ENCODE measurements at regions not wholly inside any gene's neighbourhood (a gene's known extent, or its start where the extent isn't known, plus 50 kb on each side); places are given as distances from the start of the nearest gene placed in this dataset.

DNA sequence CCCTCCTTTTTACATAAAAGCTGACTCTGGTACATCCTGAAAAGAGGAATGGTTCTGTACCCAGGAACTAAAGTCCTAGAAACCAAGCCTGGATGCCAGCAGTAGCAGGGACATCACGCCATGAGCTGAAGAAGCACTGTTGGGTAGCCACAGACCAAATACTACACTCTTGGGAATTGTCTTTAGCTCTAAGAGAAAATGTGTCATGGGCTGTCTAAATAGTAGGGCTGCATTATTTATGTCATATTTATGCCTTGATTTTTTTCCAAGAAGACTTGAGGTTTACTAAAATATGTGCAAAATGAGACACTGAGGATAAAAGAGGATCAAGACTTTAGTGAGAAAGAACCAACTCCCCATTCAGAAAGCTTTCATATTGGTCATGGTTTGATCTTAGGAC, 213.6 kb downstream of the RAB38 start:
- Histone ChIP-seq H3K27ac (ENCODE audit: low read depth, low read length) (no peak overlapping the region), H3K4me1 (ENCODE audit: insufficient read depth, low read length) (no peaks in the 10 kb centered on the region), H4K20me1 (ENCODE audit: insufficient read depth, low read length) (no peaks in the 10 kb centered on the region), H3K36me3 (ENCODE audit: insufficient read depth, low read length) (no peaks in the 10 kb centered on the region), H2AFZ (ENCODE audit: low read depth, low read length) (no peak overlapping the region), H3K4me3 (ENCODE audit: insufficient read depth, low read depth, low read length) (no peak overlapping the region), H3K9ac (ENCODE audit: low read length) (no peak overlapping the region), H3K9me3 (ENCODE audit: insufficient read depth, low read depth, low read length) (no peaks in the 10 kb centered on the region), H3K79me2 (ENCODE audit: insufficient read depth, low read length) (no peaks in the 10 kb centered on the region), H3K27me3 (ENCODE audit: insufficient read depth, low read length) (no peaks in the 10 kb centered on the region), H3K4me2 (ENCODE audit: low read length) (no peak overlapping the region)
- Mint-ChIP-seq H3K4me3 (ENCODE audit: unreplicated experiment) (no peak overlapping the region), H3K27me3 (ENCODE audit: low read depth, unreplicated experiment) (no peaks in the 10 kb centered on the region), H3K9me3 (ENCODE audit: unreplicated experiment) (no peaks in the 10 kb centered on the region), H3K27ac (ENCODE audit: unreplicated experiment) (no peak overlapping the region), H3K36me3 (ENCODE audit: low read depth, unreplicated experiment) (no peaks in the 10 kb centered on the region), H3K4me1 (ENCODE audit: low read depth, unreplicated experiment) (no peaks in the 10 kb centered on the region)
- FAIRE-seq = no peak
- no peak for TF ChIP-seq EZH2 (IDR thresholded peaks at IDR 0.05; ENCODE audit: insufficient read depth, low read length)
- TF ChIP-seq, protein P1, sequence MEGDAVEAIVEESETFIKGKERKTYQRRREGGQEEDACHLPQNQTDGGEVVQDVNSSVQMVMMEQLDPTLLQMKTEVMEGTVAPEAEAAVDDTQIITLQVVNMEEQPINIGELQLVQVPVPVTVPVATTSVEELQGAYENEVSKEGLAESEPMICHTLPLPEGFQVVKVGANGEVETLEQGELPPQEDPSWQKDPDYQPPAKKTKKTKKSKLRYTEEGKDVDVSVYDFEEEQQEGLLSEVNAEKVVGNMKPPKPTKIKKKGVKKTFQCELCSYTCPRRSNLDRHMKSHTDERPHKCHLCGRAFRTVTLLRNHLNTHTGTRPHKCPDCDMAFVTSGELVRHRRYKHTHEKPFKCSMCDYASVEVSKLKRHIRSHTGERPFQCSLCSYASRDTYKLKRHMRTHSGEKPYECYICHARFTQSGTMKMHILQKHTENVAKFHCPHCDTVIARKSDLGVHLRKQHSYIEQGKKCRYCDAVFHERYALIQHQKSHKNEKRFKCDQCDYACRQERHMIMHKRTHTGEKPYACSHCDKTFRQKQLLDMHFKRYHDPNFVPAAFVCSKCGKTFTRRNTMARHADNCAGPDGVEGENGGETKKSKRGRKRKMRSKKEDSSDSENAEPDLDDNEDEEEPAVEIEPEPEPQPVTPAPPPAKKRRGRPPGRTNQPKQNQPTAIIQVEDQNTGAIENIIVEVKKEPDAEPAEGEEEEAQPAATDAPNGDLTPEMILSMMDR (IDR thresholded peaks at IDR 0.05; ENCODE audit: insufficient read depth, low read depth, low read length) = no peak
- DNase-seq (ENCODE audit: low read depth) = no peak

DNA sequence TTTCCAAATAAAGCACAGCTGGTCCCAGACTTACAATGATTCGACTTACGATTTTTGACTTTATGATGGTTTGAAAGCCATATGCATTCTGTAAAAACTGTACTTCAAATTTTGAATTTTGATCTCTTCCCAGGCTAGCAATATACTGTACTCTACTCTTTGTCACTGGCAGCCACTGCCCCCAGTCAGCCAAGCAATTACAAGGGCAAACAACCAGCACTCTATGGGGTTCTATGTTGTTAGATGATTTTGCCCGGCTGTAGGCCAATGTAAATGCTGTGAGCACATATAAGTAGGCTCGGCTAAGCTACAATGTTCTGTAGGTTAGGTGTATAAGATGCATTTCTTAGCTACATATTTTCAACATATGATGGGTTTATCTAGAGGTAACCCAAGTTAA, 217.3 kb downstream of the RAB38 start:
- TF ChIP-seq, protein P1 (IDR thresholded peaks at IDR 0.05; ENCODE audit: insufficient read depth, low read depth, low read length) = no peak
- TF ChIP-seq EZH2 (IDR thresholded peaks at IDR 0.05; ENCODE audit: insufficient read depth, low read length) = no peak
- Histone ChIP-seq H2AFZ (ENCODE audit: low read depth, low read length) (no peak overlapping the region), H3K9me3 (ENCODE audit: insufficient read depth, low read depth, low read length) (no peaks in the 10 kb centered on the region), H3K79me2 (ENCODE audit: insufficient read depth, low read length) (no peaks in the 10 kb centered on the region), H3K4me2 (ENCODE audit: low read length) (no peak overlapping the region), H3K4me3 (ENCODE audit: insufficient read depth, low read depth, low read length) (no peak overlapping the region), H3K9ac (ENCODE audit: low read length) (no peak overlapping the region), H3K4me1 (ENCODE audit: insufficient read depth, low read length) (no peaks in the 10 kb centered on the region), H3K27me3 (ENCODE audit: insufficient read depth, low read length) (no peaks in the 10 kb centered on the region), H4K20me1 (ENCODE audit: insufficient read depth, low read length) (no peaks in the 10 kb centered on the region), H3K36me3 (ENCODE audit: insufficient read depth, low read length) (no peaks in the 10 kb centered on the region), H3K27ac (ENCODE audit: low read depth, low read length) (no peak overlapping the region)
- Mint-ChIP-seq H3K4me1 (ENCODE audit: low read depth, unreplicated experiment) (no peaks in the 10 kb centered on the region), H3K4me3 (ENCODE audit: unreplicated experiment) (no peak overlapping the region), H3K36me3 (ENCODE audit: low read depth, unreplicated experiment) (no peaks in the 10 kb centered on the region), H3K9me3 (ENCODE audit: unreplicated experiment) (no peaks in the 10 kb centered on the region), H3K27ac (ENCODE audit: unreplicated experiment) (no peak overlapping the region), H3K27me3 (ENCODE audit: low read depth, unreplicated experiment) (no peaks in the 10 kb centered on the region)
- FAIRE-seq (no peak), DNase-seq (ENCODE audit: low read depth) (no peak)

DNA sequence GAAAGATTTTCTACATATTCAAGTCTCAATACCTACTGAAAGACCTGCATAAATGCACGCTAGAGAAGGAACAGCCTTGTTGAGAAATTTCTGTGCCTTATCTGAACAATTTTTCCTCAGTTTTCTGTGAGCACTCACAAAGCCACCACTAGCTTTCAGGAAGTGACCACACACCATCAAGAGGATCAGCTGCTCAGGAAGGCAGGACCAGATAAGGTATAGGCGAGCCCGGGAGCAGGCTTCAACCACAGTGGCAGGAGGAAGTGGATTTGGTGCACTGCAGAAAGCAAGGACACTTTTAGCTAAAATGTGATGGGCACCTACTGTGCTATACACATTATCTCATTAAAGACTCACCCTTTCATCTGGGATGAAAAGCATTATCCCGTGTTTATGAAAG, 220.8 kb downstream of the RAB38 start:
- Histone ChIP-seq H3K4me2 (ENCODE audit: low read length) (no peak overlapping the region), H3K79me2 (ENCODE audit: insufficient read depth, low read length) (no peaks in the 10 kb centered on the region), H3K36me3 (ENCODE audit: insufficient read depth, low read length) (no peaks in the 10 kb centered on the region), H3K9ac (ENCODE audit: low read length) (no peak overlapping the region), H3K4me3 (ENCODE audit: insufficient read depth, low read depth, low read length) (no peak overlapping the region), H3K27ac (ENCODE audit: low read depth, low read length) (no peak overlapping the region), H3K27me3 (ENCODE audit: insufficient read depth, low read length) (no peaks in the 10 kb centered on the region), H3K9me3 (ENCODE audit: insufficient read depth, low read depth, low read length) (no peaks in the 10 kb centered on the region), H3K4me1 (ENCODE audit: insufficient read depth, low read length) (no peaks in the 10 kb centered on the region), H4K20me1 (ENCODE audit: insufficient read depth, low read length) (no peaks in the 10 kb centered on the region), H2AFZ (ENCODE audit: low read depth, low read length) (no peak overlapping the region)
- FAIRE-seq (no peak), DNase-seq (ENCODE audit: low read depth) (no peak)
- Mint-ChIP-seq H3K9me3 (ENCODE audit: unreplicated experiment) (peaks cover 5% of the 10 kb centered on the region), H3K36me3 (ENCODE audit: low read depth, unreplicated experiment) (no peaks in the 10 kb centered on the region), H3K27ac (ENCODE audit: unreplicated experiment) (no peak overlapping the region), H3K4me3 (ENCODE audit: unreplicated experiment) (no peak overlapping the region), H3K27me3 (ENCODE audit: low read depth, unreplicated experiment) (no peaks in the 10 kb centered on the region), H3K4me1 (ENCODE audit: low read depth, unreplicated experiment) (no peaks in the 10 kb centered on the region)
- TF ChIP-seq, protein P1 (IDR thresholded peaks at IDR 0.05; ENCODE audit: insufficient read depth, low read depth, low read length) = no peak
- TF ChIP-seq EZH2 (IDR thresholded peaks at IDR 0.05; ENCODE audit: insufficient read depth, low read length) = no peak
